PFSK-1 (cell line): ENCODE measurements at regions not wholly inside any gene's neighbourhood (a gene's known extent, or its start where the extent isn't known, plus 50 kb on each side); places are given as distances from the start of the nearest gene placed in this dataset.

ENCODE experiments used
- FOXP2 ChIP-seq: optimal IDR thresholded peaks from 2 replicates; pipeline ENCODE3; 2011; ENCODE audit warnings: borderline replicate concordance, control low read depth, inconsistent platforms; ENCODE audit not compliant: insufficient read depth; ENCODE audit errors: extremely low read length, extremely low read depth
- POLR2AphosphoS5 ChIP-seq: IDR thresholded peaks from 2 replicates; pipeline ENCODE4 v1.6.1; 2012; ENCODE audit warnings: low read depth, mild to moderate bottlenecking, control low read depth, low read length, moderate library complexity
- SIN3A ChIP-seq: IDR thresholded peaks from 2 replicates; pipeline ENCODE4 v1.6.1; 2012; ENCODE audit warnings: mild to moderate bottlenecking, low read length, moderate library complexity, borderline replicate concordance; ENCODE audit not compliant: insufficient read depth
- TAF1 ChIP-seq: IDR thresholded peaks from 2 replicates; pipeline ENCODE4 v1.6.1; 2012; ENCODE audit warnings: low read length, control low read depth, borderline replicate concordance; ENCODE audit not compliant: insufficient read depth
- TF ChIP-seq, protein P1 (sequence below), 2 experiments: IDR thresholded peaks; 2 replicates each; pipeline versions ENCODE4 v1.6.1 to v1.8.0; 2011 to 2012; ENCODE audit warnings: low read depth in 2 of 2, low read length in 2 of 2, control low read depth in 1 of 2, inconsistent platforms in 1 of 2, mild to moderate bottlenecking in 1 of 2, moderate library complexity in 1 of 2; ENCODE audit not compliant: insufficient read depth in 1 of 2

DNA sequence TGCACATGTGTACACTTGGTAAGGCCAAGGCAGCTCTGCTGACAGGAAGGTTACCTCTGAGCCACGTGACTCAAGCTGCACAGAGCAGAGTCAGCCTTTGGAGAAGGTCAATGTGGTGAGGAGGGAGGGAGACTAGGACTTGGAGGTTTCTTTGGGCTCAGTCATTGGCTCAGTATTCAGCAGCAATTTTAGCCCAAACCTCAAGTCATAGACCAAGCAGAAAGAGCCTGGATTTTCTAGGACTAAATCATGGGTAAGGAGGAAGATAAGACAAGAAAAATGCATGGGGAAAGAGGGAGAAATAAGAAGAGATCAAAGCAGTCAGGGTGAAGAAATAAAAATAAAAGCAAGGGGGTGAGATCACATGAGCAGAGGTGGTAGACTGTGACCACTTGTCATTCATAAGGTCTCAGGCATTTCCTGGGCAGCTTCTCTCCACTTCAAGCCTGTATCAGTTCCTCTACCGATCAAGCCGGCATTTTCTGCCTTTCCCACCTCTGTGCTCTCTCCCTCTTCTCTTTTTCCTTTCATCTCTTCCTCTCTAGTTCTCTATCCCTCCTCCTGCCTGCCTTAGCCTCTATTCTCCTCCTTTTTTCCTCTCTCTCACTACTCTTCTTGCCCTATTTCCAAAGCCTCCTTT, 51.7 kb upstream of the DUSP10 start:
- TF ChIP-seq POLR2AphosphoS5: no peak
- TF ChIP-seq, protein P1, sequence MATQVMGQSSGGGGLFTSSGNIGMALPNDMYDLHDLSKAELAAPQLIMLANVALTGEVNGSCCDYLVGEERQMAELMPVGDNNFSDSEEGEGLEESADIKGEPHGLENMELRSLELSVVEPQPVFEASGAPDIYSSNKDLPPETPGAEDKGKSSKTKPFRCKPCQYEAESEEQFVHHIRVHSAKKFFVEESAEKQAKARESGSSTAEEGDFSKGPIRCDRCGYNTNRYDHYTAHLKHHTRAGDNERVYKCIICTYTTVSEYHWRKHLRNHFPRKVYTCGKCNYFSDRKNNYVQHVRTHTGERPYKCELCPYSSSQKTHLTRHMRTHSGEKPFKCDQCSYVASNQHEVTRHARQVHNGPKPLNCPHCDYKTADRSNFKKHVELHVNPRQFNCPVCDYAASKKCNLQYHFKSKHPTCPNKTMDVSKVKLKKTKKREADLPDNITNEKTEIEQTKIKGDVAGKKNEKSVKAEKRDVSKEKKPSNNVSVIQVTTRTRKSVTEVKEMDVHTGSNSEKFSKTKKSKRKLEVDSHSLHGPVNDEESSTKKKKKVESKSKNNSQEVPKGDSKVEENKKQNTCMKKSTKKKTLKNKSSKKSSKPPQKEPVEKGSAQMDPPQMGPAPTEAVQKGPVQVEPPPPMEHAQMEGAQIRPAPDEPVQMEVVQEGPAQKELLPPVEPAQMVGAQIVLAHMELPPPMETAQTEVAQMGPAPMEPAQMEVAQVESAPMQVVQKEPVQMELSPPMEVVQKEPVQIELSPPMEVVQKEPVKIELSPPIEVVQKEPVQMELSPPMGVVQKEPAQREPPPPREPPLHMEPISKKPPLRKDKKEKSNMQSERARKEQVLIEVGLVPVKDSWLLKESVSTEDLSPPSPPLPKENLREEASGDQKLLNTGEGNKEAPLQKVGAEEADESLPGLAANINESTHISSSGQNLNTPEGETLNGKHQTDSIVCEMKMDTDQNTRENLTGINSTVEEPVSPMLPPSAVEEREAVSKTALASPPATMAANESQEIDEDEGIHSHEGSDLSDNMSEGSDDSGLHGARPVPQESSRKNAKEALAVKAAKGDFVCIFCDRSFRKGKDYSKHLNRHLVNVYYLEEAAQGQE (IDR thresholded peaks at IDR 0.05; ENCODE audit: insufficient read depth in 1 of 2, low read depth in 2 of 2, low read length in 2 of 2): no peak
- TF ChIP-seq TAF1: no peak
- no peak for TF ChIP-seq SIN3A
- no peak for TF ChIP-seq FOXP2
